ENCODE measurements at regions not wholly inside any gene's neighbourhood (a gene's known extent, or its start where the extent isn't known, plus 50 kb on each side); places are given as distances from the start of the nearest gene placed in this dataset.

GRCh38 chr15:29324746-29325145 lies 55.1 kb upstream of the NSMCE3 start:
- H3K27ac ChIP-seq (ENCODE audit: low read length, poor library complexity, severe bottlenecking), result no peak overlapping the region
- no peak overlapping the region for H2BK5ac ChIP-seq (ENCODE audit: low read depth, low read length, poor library complexity, severe bottlenecking)
- no peak overlapping the region for H2AK5ac ChIP-seq (ENCODE audit: low read length, severe bottlenecking)
- H2AFZ ChIP-seq (ENCODE audit: low read depth, low read length), result no peak overlapping the region
- H3K4me3 ChIP-seq (ENCODE audit: insufficient read depth in 1 of 2, low read depth in 1 of 2, low read length in 2 of 2), result no peak overlapping the region
- H3K23ac ChIP-seq (ENCODE audit: low read length in 2 of 2), result no peak overlapping the region
- H2BK12ac ChIP-seq (ENCODE audit: low read length in 2 of 2), result no peak overlapping the region
- H4K8ac ChIP-seq (ENCODE audit: low read length), result no peak overlapping the region
- H4K91ac ChIP-seq (ENCODE audit: low read length), result no peak overlapping the region
- H3K27me3 ChIP-seq (ENCODE audit: control insufficient read depth in 1 of 2, insufficient read depth in 1 of 2, low read length in 2 of 2), result no peaks in the 10 kb centered on the region
- H3K9me3 ChIP-seq (ENCODE audit: control insufficient read depth, low read length), result peaks cover 7% of the 10 kb centered on the region
- H3K79me1 ChIP-seq (replicated peaks; ENCODE audit: low read length, poor library complexity, severe bottlenecking), result no peaks in the 10 kb centered on the region
- no CpG with 5 or more reads among the region's 1 CpG for WGBS
- no peak overlapping the region for H3K4ac ChIP-seq (ENCODE audit: low read depth in 1 of 2, low read length in 2 of 2)
- no peak overlapping the region for H3K4me2 ChIP-seq (ENCODE audit: low read length, poor library complexity, severe bottlenecking)
- no peak overlapping the region for H3K18ac ChIP-seq (ENCODE audit: low read depth in 1 of 2, low read length in 2 of 2)
- no peaks in the 10 kb centered on the region for H3K4me1 ChIP-seq (ENCODE audit: control insufficient read depth, insufficient read depth, low read depth, low read length)
- no peaks in the 10 kb centered on the region for H3K36me3 ChIP-seq (ENCODE audit: control insufficient read depth in 1 of 2, insufficient read depth in 2 of 2, low read depth in 1 of 2, low read length in 2 of 2)
- DNase-seq, result no peak
- H3K14ac ChIP-seq (ENCODE audit: low read length in 2 of 2), result no peak overlapping the region
- H2BK15ac ChIP-seq (ENCODE audit: low read depth, poor library complexity, severe bottlenecking), result no peak overlapping the region
- H2BK120ac ChIP-seq (ENCODE audit: low read depth, low read length), result no peak overlapping the region
- H3K9ac ChIP-seq (ENCODE audit: low read length), result no peak overlapping the region

DNA sequence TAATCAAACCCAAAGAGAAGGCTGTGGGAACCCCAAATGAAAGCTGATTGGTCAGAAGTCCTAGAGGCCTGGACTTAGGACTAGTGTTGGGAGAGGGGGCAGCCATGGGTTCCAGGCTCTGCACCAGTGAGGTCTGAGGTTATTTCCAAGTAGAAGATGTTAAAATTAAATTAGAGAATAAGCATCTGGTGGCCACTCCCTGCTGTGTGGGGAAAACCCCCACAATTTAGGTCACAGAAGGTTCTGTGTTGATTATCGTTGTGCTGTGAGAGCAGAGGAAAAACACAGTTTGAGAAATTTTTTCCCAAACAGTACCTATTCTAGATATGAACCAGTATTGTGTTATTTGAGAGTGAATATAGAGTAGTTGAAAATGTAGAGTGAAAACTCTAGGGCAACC lies 53.9 kb upstream of the NSMCE3 start:
- H3K4me2 ChIP-seq (ENCODE audit: low read length, poor library complexity, severe bottlenecking), result no peak overlapping the region
- no peaks in the 10 kb centered on the region for H3K4me1 ChIP-seq (ENCODE audit: control insufficient read depth, insufficient read depth, low read depth, low read length)
- H3K36me3 ChIP-seq (ENCODE audit: control insufficient read depth in 1 of 2, insufficient read depth in 2 of 2, low read depth in 1 of 2, low read length in 2 of 2), result no peaks in the 10 kb centered on the region
- no peaks in the 10 kb centered on the region for H3K27me3 ChIP-seq (ENCODE audit: control insufficient read depth in 1 of 2, insufficient read depth in 1 of 2, low read length in 2 of 2)
- no peak overlapping the region for H4K8ac ChIP-seq (ENCODE audit: low read length)
- H3K9ac ChIP-seq (ENCODE audit: low read length), result no peak overlapping the region
- no peak overlapping the region for H3K4me3 ChIP-seq (ENCODE audit: insufficient read depth in 1 of 2, low read depth in 1 of 2, low read length in 2 of 2)
- H2BK120ac ChIP-seq (ENCODE audit: low read depth, low read length), result no peak overlapping the region
- 67% methylated on average over 1 of the region's 1 CpG for WGBS
- no peak overlapping the region for H2BK5ac ChIP-seq (ENCODE audit: low read depth, low read length, poor library complexity, severe bottlenecking)
- no peak overlapping the region for H2BK15ac ChIP-seq (ENCODE audit: low read depth, poor library complexity, severe bottlenecking)
- no peak overlapping the region for H3K18ac ChIP-seq (ENCODE audit: low read depth in 1 of 2, low read length in 2 of 2)
- no peaks in the 10 kb centered on the region for H3K79me1 ChIP-seq (replicated peaks; ENCODE audit: low read length, poor library complexity, severe bottlenecking)
- DNase-seq, result no peak
- no peak overlapping the region for H2AFZ ChIP-seq (ENCODE audit: low read depth, low read length)
- no peak overlapping the region for H3K4ac ChIP-seq (ENCODE audit: low read depth in 1 of 2, low read length in 2 of 2)
- no peak overlapping the region for H3K27ac ChIP-seq (ENCODE audit: low read length, poor library complexity, severe bottlenecking)
- no peak overlapping the region for H2BK12ac ChIP-seq (ENCODE audit: low read length in 2 of 2)
- H3K14ac ChIP-seq (ENCODE audit: low read length in 2 of 2), result no peak overlapping the region
- no peak overlapping the region for H3K23ac ChIP-seq (ENCODE audit: low read length in 2 of 2)
- H3K9me3 ChIP-seq (ENCODE audit: control insufficient read depth, low read length), result peaks cover 7% of the 10 kb centered on the region
- no peak overlapping the region for H4K91ac ChIP-seq (ENCODE audit: low read length)
- no peak overlapping the region for H2AK5ac ChIP-seq (ENCODE audit: low read length, severe bottlenecking)

GRCh38 chr15:29322415-29322814 lies 52.8 kb upstream of the NSMCE3 start:
- Histone ChIP-seq H3K27ac (ENCODE audit: low read length, poor library complexity, severe bottlenecking) (no peak overlapping the region), H3K9ac (ENCODE audit: low read length) (no peak overlapping the region), H3K4me2 (ENCODE audit: low read length, poor library complexity, severe bottlenecking) (no peak overlapping the region), H2BK15ac (ENCODE audit: low read depth, poor library complexity, severe bottlenecking) (no peak overlapping the region), H3K23ac (ENCODE audit: low read length in 2 of 2) (no peak overlapping the region), H3K4ac (ENCODE audit: low read depth in 1 of 2, low read length in 2 of 2) (no peak overlapping the region), H3K14ac (ENCODE audit: low read length in 2 of 2) (no peak overlapping the region), H3K36me3 (ENCODE audit: control insufficient read depth in 1 of 2, insufficient read depth in 2 of 2, low read depth in 1 of 2, low read length in 2 of 2) (no peaks in the 10 kb centered on the region), H3K18ac (ENCODE audit: low read depth in 1 of 2, low read length in 2 of 2) (no peak overlapping the region), H3K4me3 (ENCODE audit: insufficient read depth in 1 of 2, low read depth in 1 of 2, low read length in 2 of 2) (no peak overlapping the region), H3K4me1 (ENCODE audit: control insufficient read depth, insufficient read depth, low read depth, low read length) (no peaks in the 10 kb centered on the region), H3K27me3 (ENCODE audit: control insufficient read depth in 1 of 2, insufficient read depth in 1 of 2, low read length in 2 of 2) (no peaks in the 10 kb centered on the region), H2AFZ (ENCODE audit: low read depth, low read length) (no peak overlapping the region), H2BK12ac (ENCODE audit: low read length in 2 of 2) (no peak overlapping the region), H4K91ac (ENCODE audit: low read length) (no peak overlapping the region), H3K9me3 (ENCODE audit: control insufficient read depth, low read length) (peaks cover 7% of the 10 kb centered on the region), H2BK5ac (ENCODE audit: low read depth, low read length, poor library complexity, severe bottlenecking) (no peak overlapping the region), H4K8ac (ENCODE audit: low read length) (no peak overlapping the region), H2AK5ac (ENCODE audit: low read length, severe bottlenecking) (no peak overlapping the region), H2BK120ac (ENCODE audit: low read depth, low read length) (no peak overlapping the region), H3K79me1 (replicated peaks; ENCODE audit: low read length, poor library complexity, severe bottlenecking) (no peaks in the 10 kb centered on the region)
- 32% methylated on average over 4 of the region's 6 CpGs for WGBS
- DNase-seq, result peak; percentile 2

- Histone ChIP-seq H3K9me3 (ENCODE audit: control insufficient read depth, low read length) (no peaks in the 10 kb centered on the region), H2BK5ac (ENCODE audit: low read depth, low read length, poor library complexity, severe bottlenecking) (no peak overlapping the region), H3K18ac (ENCODE audit: low read depth in 1 of 2, low read length in 2 of 2) (no peak overlapping the region), H3K27ac (ENCODE audit: low read length, poor library complexity, severe bottlenecking) (no peak overlapping the region), H3K4ac (ENCODE audit: low read depth in 1 of 2, low read length in 2 of 2) (no peak overlapping the region), H2BK15ac (ENCODE audit: low read depth, poor library complexity, severe bottlenecking) (no peak overlapping the region), H3K36me3 (ENCODE audit: control insufficient read depth in 1 of 2, insufficient read depth in 2 of 2, low read depth in 1 of 2, low read length in 2 of 2) (no peaks in the 10 kb centered on the region), H3K14ac (ENCODE audit: low read length in 2 of 2) (no peak overlapping the region), H4K91ac (ENCODE audit: low read length) (no peak overlapping the region), H2BK12ac (ENCODE audit: low read length in 2 of 2) (no peak overlapping the region), H3K27me3 (ENCODE audit: control insufficient read depth in 1 of 2, insufficient read depth in 1 of 2, low read length in 2 of 2) (no peaks in the 10 kb centered on the region), H3K9ac (ENCODE audit: low read length) (no peak overlapping the region), H3K4me2 (ENCODE audit: low read length, poor library complexity, severe bottlenecking) (no peak overlapping the region), H2AK5ac (ENCODE audit: low read length, severe bottlenecking) (no peak overlapping the region), H3K4me1 (ENCODE audit: control insufficient read depth, insufficient read depth, low read depth, low read length) (no peaks in the 10 kb centered on the region), H4K8ac (ENCODE audit: low read length) (no peak overlapping the region), H3K4me3 (ENCODE audit: insufficient read depth in 1 of 2, low read depth in 1 of 2, low read length in 2 of 2) (no peak overlapping the region), H2BK120ac (ENCODE audit: low read depth, low read length) (no peak overlapping the region), H3K23ac (ENCODE audit: low read length in 2 of 2) (no peak overlapping the region), H2AFZ (ENCODE audit: low read depth, low read length) (no peak overlapping the region), H3K79me1 (replicated peaks; ENCODE audit: low read length, poor library complexity, severe bottlenecking) (no peaks in the 10 kb centered on the region)
- no peak for DNase-seq
- WGBS, result 100% methylated on average over 1 of the region's 1 CpG
Measured at GRCh38 chr15:29320420-29320819, 50.8 kb upstream of the NSMCE3 start.

All from mesenchymal stem cell (in vitro differentiated cells and primary cell).